Activated CD8-positive, alpha-beta T cell treated with anti-CD3 and anti-CD28 coated beads for 36 hours (primary cell): ENCODE measurements at regions not wholly inside any gene's neighbourhood (a gene's known extent, or its start where the extent isn't known, plus 50 kb on each side); places are given as distances from the start of the nearest gene placed in this dataset.
"Not testable (repeated sequence)": the region's sequence is repeated elsewhere in the genome, so short reads cannot be mapped to it uniquely, and the experiment has no call there.

Source experiments
- ATAC-seq: fragments of 200-7000 bp; cut with Tn5 transposase; one replicate; pipeline ENCODE4 v1.10.0; 2021; ENCODE audit warnings: mild to moderate bottlenecking, moderate library complexity
- CTCF ChIA-PET: fragments of 350-600 bp; sonication (Branson Sonifier 250); formaldehyde crosslinking; loops from one replicate; lab custom pipeline; 2021; ENCODE audit warnings: antibody characterized with exemption; lab: Charles Lee
- POLR2A ChIA-PET: fragments of 350-600 bp; sonication (Branson Sonifier 250); formaldehyde crosslinking; loops from one replicate; lab custom pipeline; 2021; ENCODE audit warnings: antibody characterized with exemption; lab: Charles Lee
- DNase-seq: peaks from one replicate; pipeline ENCODE4 v3.0.0-alpha.2; 2020
- H3K27ac Mint-ChIP-seq: one replicate; pipeline ENCODE4 v1.8.0; 2021; ENCODE audit warnings: mild to moderate bottlenecking, mixed read lengths
- H3K27me3 Mint-ChIP-seq: one replicate; pipeline ENCODE4 v1.8.0; 2021; ENCODE audit warnings: mixed read lengths
- H3K36me3 Mint-ChIP-seq: one replicate; pipeline ENCODE4 v1.8.0; 2021; ENCODE audit warnings: low read depth, mixed read lengths
- H3K4me1 Mint-ChIP-seq: one replicate; pipeline ENCODE4 v1.8.0; 2021; ENCODE audit warnings: low read depth, mixed read lengths
- H3K4me3 Mint-ChIP-seq: one replicate; pipeline ENCODE4 v1.8.0; 2021; ENCODE audit warnings: mild to moderate bottlenecking, moderate library complexity, mixed read lengths
- H3K9me3 Mint-ChIP-seq: one replicate; pipeline ENCODE4 v1.8.0; 2021; ENCODE audit warnings: mixed read lengths
- CTCF ChIP-seq: fragments of 200-600 bp; IDR thresholded peaks from one replicate; pipeline ENCODE4 v1.8.0; 2022; ENCODE audit warnings: antibody characterized with exemption, mild to moderate bottlenecking
- intact Hi-C: fragments of 100-400 bp; cut with micrococcal nuclease; formaldehyde crosslinking; loops from one replicate; pipeline ENCODE4 v1.10.0; 2022

- Mint-ChIP-seq H3K27ac (no peak overlapping the region), H3K4me3 (no peak overlapping the region), H3K4me1 (no peaks in the 10 kb centered on the region), H3K36me3 (no peaks in the 10 kb centered on the region), H3K9me3 (peaks cover 20% of the 10 kb centered on the region), H3K27me3 (no peaks in the 10 kb centered on the region)
- TF ChIP-seq CTCF, result no peak
- intact Hi-C loops, result no loop called here
- CTCF ChIA-PET, result interaction anchor here (1.3 to 3.0 kb wide), 4 partner anchors 9 to 390 kb away, joined by 3 to 12 read pairs (median 4); no protein-coding TSS in a partner anchor
- POLR2A ChIA-PET, result no interaction called here
- ATAC-seq (no peak), DNase-seq (peak; percentile 31)
Measured at GRCh38 chr12:59444932-59445331, 150.9 kb upstream of the SLC16A7 start.

DNA sequence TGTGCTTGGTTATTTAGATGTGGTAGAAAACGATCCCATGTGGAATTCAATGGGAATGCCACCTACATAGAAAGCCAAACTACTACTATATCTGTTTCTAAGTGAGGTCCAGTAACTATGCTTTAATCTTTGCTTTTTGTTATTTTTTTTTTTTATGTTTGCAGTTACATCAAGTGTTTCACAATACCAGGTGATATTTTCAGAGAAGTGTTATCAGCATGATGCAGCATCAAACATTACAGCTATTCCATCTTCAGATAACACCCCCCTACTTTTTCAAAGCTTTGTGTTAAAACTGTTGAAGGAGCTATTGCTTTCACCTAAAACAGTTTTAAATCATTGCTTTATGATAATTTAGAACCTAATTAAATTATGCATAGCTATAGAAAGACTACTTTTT is 163.8 kb upstream of the SLC16A7 start:
- H3K36me3 Mint-ChIP-seq, result no peaks in the 10 kb centered on the region
- H3K4me3 Mint-ChIP-seq, result no peak overlapping the region
- H3K27me3 Mint-ChIP-seq, result no peaks in the 10 kb centered on the region
- H3K9me3 Mint-ChIP-seq, result no peaks in the 10 kb centered on the region
- TF ChIP-seq CTCF, result no peak
- ATAC-seq, result no peak
- ChIA-PET CTCF (interaction anchor here (1.1 kb wide), 1 partner anchor 28 kb away, joined by 3 read pairs; no protein-coding TSS in a partner anchor), POLR2A (no interaction called here)
- H3K4me1 Mint-ChIP-seq, result no peaks in the 10 kb centered on the region
- H3K27ac Mint-ChIP-seq, result no peak overlapping the region
- intact Hi-C loops, result no loop called here
- DNase-seq, result no peak

DNA sequence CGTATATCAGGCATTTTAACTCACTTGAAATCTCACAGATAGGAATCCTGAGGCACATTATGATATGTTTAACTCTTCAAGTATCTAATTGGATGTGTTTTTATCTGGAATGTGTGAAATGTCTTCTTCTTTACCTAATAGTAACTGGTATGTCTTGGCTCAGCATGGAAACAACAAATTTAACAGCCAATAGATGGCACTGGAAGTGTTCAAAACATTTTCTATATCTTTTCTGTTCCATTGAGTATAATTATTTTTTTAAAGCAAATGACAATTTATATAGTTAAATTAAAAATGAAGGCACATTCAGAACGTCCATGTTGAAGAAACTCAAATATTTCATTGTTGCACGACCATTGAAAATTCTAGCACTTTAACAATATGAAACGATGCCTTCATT is 164.6 kb upstream of the SLC16A7 start:
- no peak for DNase-seq
- Mint-ChIP-seq H3K36me3 (no peaks in the 10 kb centered on the region), H3K4me1 (no peaks in the 10 kb centered on the region), H3K27me3 (no peaks in the 10 kb centered on the region), H3K9me3 (no peaks in the 10 kb centered on the region), H3K4me3 (no peak overlapping the region), H3K27ac (no peak overlapping the region)
- TF ChIP-seq CTCF, result no peak
- ChIA-PET POLR2A (no interaction called here), CTCF (interaction anchor here (2.3 kb wide), 1 partner anchor 377 kb away, joined by 6 read pairs; no protein-coding TSS in a partner anchor)
- intact Hi-C loops, result no loop called here
- no peak for ATAC-seq

- H3K4me3 Mint-ChIP-seq, result no peak overlapping the region
- intact Hi-C loops, result no loop called here
- TF ChIP-seq CTCF, result no peak
- H3K27ac Mint-ChIP-seq, result no peak overlapping the region
- POLR2A ChIA-PET, result no interaction called here
- H3K4me1 Mint-ChIP-seq, result no peaks in the 10 kb centered on the region
- no peaks in the 10 kb centered on the region for H3K36me3 Mint-ChIP-seq
- DNase-seq (no peak), ATAC-seq (no peak)
- no peaks in the 10 kb centered on the region for H3K9me3 Mint-ChIP-seq
- CTCF ChIA-PET, result interaction anchor here (1.2 to 2.3 kb wide), 2 partner anchors 9 to 378 kb away, joined by 3 to 6 read pairs; no protein-coding TSS in a partner anchor
- H3K27me3 Mint-ChIP-seq, result no peaks in the 10 kb centered on the region
Measured at GRCh38 chr12:59429766-59430165, 166.1 kb upstream of the SLC16A7 start.

DNA sequence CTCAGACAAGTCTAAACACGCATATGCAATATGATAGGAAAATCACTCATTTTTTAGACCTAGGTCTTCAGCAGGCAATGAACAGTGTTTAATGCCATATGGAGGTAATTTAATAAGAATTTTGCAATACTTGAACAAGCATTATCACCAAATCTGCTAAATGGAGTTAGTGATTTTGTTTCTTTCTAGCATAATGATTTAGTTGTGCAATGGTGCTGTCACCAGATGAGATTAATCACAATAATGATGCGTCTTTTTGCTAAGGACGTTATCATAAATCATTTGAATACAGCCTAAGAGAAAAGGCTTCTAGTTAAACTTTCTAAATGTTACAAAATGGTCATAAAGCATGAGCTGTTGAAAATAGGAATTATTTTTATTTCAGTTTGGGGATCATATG is 170.0 kb upstream of the SLC16A7 start:
- intact Hi-C loops, result no loop called here
- DNase-seq (no peak), ATAC-seq (no peak)
- Mint-ChIP-seq H3K27me3 (no peaks in the 10 kb centered on the region), H3K9me3 (no peaks in the 10 kb centered on the region), H3K36me3 (no peaks in the 10 kb centered on the region), H3K27ac (no peak overlapping the region), H3K4me1 (no peaks in the 10 kb centered on the region), H3K4me3 (no peak overlapping the region)
- POLR2A ChIA-PET, result no interaction called here
- CTCF ChIA-PET, result no interaction called here
- TF ChIP-seq CTCF, result no peak

DNA sequence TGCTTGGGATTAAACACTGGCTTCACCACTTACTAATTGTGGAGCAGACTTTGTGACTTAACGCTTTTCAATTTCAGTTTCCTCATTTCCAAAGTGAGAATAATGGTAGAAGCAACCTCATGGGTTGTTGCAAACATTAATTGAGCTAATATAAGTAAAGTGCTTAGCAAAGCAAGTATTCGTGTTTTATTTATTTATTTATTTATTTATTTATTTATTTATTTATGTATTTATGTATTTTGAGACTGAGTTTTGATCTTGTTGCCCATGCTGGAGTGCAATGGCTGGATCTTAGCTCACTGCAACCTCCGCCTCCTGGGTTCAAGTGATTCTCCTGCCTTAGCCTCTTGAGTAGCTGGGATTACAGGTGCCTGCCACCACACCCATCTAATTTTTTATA is 171.2 kb upstream of the SLC16A7 start:
- ATAC-seq, CTCF ChIA-PET, H3K4me3 Mint-ChIP-seq, H3K27ac Mint-ChIP-seq, H3K36me3 Mint-ChIP-seq, intact Hi-C loops, H3K27me3 Mint-ChIP-seq, DNase-seq, POLR2A ChIA-PET, H3K9me3 Mint-ChIP-seq, H3K4me1 Mint-ChIP-seq: not testable (repeated sequence)
